Hepatocyte (in vitro differentiated cells): ENCODE measurements at regions not wholly inside any gene's neighbourhood (a gene's known extent, or its start where the extent isn't known, plus 50 kb on each side); places are given as distances from the start of the nearest gene placed in this dataset.

Source experiments
- DNase-seq: peaks from one replicate; pipeline ENCODE4 v3.0.0-alpha.2; 2016; ENCODE audit warnings: low spot score
- H2AFZ ChIP-seq: fragments of 200-600 bp; sonication (generic); 2 replicates; pipeline ENCODE4 v1.6.0; 2016; ENCODE audit warnings: antibody characterized with exemption, mild to moderate bottlenecking
- H3K27ac ChIP-seq: fragments of 200-600 bp; sonication (generic); 2 replicates; pipeline ENCODE4 v1.5.1; 2016; ENCODE audit warnings: mild to moderate bottlenecking
- H3K27me3 ChIP-seq: fragments of 200-600 bp; sonication (generic); 2 replicates; pipeline ENCODE4 v1.6.1; 2016
- H3K36me3 ChIP-seq: fragments of 200-600 bp; sonication (generic); replicated peaks from 2 replicates; pipeline ENCODE4 v1.5.1; 2016; ENCODE audit warnings: low read depth; ENCODE audit not compliant: insufficient read depth
- H3K4me1 ChIP-seq: fragments of 200-600 bp; sonication (generic); 2 replicates; pipeline ENCODE4 v1.5.1; 2016; ENCODE audit warnings: mild to moderate bottlenecking, moderate library complexity; ENCODE audit not compliant: insufficient read depth
- H3K4me2 ChIP-seq: fragments of 200-600 bp; sonication (generic); 2 replicates; pipeline ENCODE4 v1.6.0; 2016
- H3K4me3 ChIP-seq: fragments of 200-600 bp; sonication (generic); 2 replicates; pipeline ENCODE4 v1.5.1; 2016; ENCODE audit warnings: mild to moderate bottlenecking
- H3K79me2 ChIP-seq: fragments of 200-600 bp; sonication (generic); 2 replicates; pipeline ENCODE4 v1.6.0; 2017; ENCODE audit warnings: mild to moderate bottlenecking
- H3K9me2 ChIP-seq: fragments of 200-600 bp; sonication (generic); replicated peaks from 2 replicates; pipeline ENCODE4 v1.6.0; 2017; ENCODE audit warnings: mild to moderate bottlenecking; ENCODE audit not compliant: insufficient read depth
- H3K9me3 ChIP-seq: fragments of 200-600 bp; sonication (generic); 2 replicates; pipeline ENCODE4 v1.5.1; 2016; ENCODE audit warnings: low read depth, mild to moderate bottlenecking
- H4K20me1 ChIP-seq: fragments of 200-600 bp; sonication (generic); 2 replicates; pipeline ENCODE4 v1.6.0; 2016; ENCODE audit warnings: mild to moderate bottlenecking; ENCODE audit not compliant: insufficient read depth, poor library complexity, severe bottlenecking
- EZH2 ChIP-seq: fragments of 200-600 bp; sonication (generic); IDR thresholded peaks from 2 replicates; pipeline ENCODE4 v1.6.1; 2016; ENCODE audit warnings: antibody characterized with exemption, mild to moderate bottlenecking, borderline replicate concordance
- EZH2phosphoT487 ChIP-seq: fragments of 200-600 bp; sonication (generic); IDR thresholded peaks from one replicate; pipeline ENCODE4 v1.6.1; 2018; ENCODE audit warnings: antibody characterized with exemption, mild to moderate bottlenecking, low read depth, moderate library complexity; ENCODE audit not compliant: unreplicated experiment, severe bottlenecking
- WGBS: methylation state at CpG from one replicate; pipeline ENCODE4 v1.1.6; 2016; ENCODE audit warnings: low lambda C conversion rate; ENCODE audit errors: missing lambda C conversion rate; 5-methylcytosine and 5-hydroxymethylcytosine counted together
- TF ChIP-seq, protein P1 (sequence below): fragments of 200-600 bp; sonication (generic); IDR thresholded peaks from 2 replicates; pipeline ENCODE4 v1.5.1; 2016; ENCODE audit warnings: antibody characterized with exemption, mild to moderate bottlenecking; ENCODE audit not compliant: poor library complexity

- Histone ChIP-seq H3K4me2 (peak overlapping the region; percentile 98), H4K20me1 (no peaks in the 10 kb centered on the region), H3K9me3 (no peaks in the 10 kb centered on the region), H3K79me2 (peaks cover 18% of the 10 kb centered on the region), H3K27ac (no peak overlapping the region), H2AFZ (no peak overlapping the region), H3K27me3 (peaks cover 42% of the 10 kb centered on the region), H3K9me2 (no peaks in the 10 kb centered on the region), H3K4me3 (no peak overlapping the region), H3K36me3 (no peaks in the 10 kb centered on the region), H3K4me1 (peaks cover 13% of the 10 kb centered on the region)
- DNase-seq, result no peak
- WGBS, result 54% methylated on average over 3 of the region's 3 CpGs
- TF ChIP-seq EZH2 (no peak), EZH2phosphoT487 (no peak)
- TF ChIP-seq, protein P1, sequence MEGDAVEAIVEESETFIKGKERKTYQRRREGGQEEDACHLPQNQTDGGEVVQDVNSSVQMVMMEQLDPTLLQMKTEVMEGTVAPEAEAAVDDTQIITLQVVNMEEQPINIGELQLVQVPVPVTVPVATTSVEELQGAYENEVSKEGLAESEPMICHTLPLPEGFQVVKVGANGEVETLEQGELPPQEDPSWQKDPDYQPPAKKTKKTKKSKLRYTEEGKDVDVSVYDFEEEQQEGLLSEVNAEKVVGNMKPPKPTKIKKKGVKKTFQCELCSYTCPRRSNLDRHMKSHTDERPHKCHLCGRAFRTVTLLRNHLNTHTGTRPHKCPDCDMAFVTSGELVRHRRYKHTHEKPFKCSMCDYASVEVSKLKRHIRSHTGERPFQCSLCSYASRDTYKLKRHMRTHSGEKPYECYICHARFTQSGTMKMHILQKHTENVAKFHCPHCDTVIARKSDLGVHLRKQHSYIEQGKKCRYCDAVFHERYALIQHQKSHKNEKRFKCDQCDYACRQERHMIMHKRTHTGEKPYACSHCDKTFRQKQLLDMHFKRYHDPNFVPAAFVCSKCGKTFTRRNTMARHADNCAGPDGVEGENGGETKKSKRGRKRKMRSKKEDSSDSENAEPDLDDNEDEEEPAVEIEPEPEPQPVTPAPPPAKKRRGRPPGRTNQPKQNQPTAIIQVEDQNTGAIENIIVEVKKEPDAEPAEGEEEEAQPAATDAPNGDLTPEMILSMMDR, result no peak
Observed at GRCh38 chr6:21668795-21669194, 75.2 kb downstream of the SOX4 start.

GRCh38 chr6:21676769-21677168 lies 83.2 kb downstream of the SOX4 start:
- Histone ChIP-seq H3K4me2 (no peak overlapping the region), H3K4me1 (no peaks in the 10 kb centered on the region), H3K27ac (no peak overlapping the region), H3K36me3 (no peaks in the 10 kb centered on the region), H2AFZ (no peak overlapping the region), H3K9me3 (no peaks in the 10 kb centered on the region), H4K20me1 (peaks cover 3% of the 10 kb centered on the region), H3K27me3 (no peaks in the 10 kb centered on the region), H3K79me2 (peaks cover 5% of the 10 kb centered on the region), H3K4me3 (no peak overlapping the region), H3K9me2 (no peaks in the 10 kb centered on the region)
- DNase-seq, result no peak
- no peak for TF ChIP-seq EZH2
- WGBS, result 84% methylated on average over 1 of the region's 2 CpGs

DNA sequence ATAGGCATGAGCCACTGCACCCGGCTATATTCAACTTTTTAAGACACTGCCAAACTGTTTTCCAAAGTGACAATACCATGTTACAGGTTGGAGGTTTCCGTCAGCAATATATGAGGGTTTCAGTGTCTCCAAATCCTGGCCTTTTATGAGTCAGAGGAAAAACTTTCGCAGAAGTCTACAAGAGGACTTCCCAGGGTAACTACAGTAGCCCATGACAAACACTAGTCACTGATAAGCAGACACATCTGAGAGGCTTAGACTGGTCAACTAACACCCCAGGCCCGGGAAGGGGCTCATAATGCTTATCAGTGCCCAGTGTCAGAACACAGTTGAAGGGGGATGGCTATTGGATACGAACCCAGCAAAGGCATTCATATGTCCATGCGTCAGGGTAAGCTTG lies 85.4 kb downstream of the SOX4 start:
- DNase-seq, result peak; percentile 53
- Histone ChIP-seq H3K27ac (no peak overlapping the region), H3K4me1 (no peaks in the 10 kb centered on the region), H3K36me3 (no peaks in the 10 kb centered on the region), H2AFZ (no peak overlapping the region), H3K79me2 (peaks cover 3% of the 10 kb centered on the region), H3K9me2 (no peaks in the 10 kb centered on the region), H4K20me1 (peaks cover 3% of the 10 kb centered on the region), H3K4me2 (no peak overlapping the region), H3K4me3 (no peak overlapping the region), H3K9me3 (no peaks in the 10 kb centered on the region), H3K27me3 (no peaks in the 10 kb centered on the region)
- TF ChIP-seq, protein P1, result no peak
- TF ChIP-seq EZH2phosphoT487, result peak; percentile 69
- no peak for TF ChIP-seq EZH2
- 37% methylated on average over 6 of the region's 6 CpGs for WGBS

GRCh38 chr6:21679761-21680265 lies 86.3 kb downstream of the SOX4 start:
- H3K9me3 ChIP-seq, result no peaks in the 10 kb centered on the region
- no peak overlapping the region for H3K27ac ChIP-seq
- H2AFZ ChIP-seq, result no peak overlapping the region
- H3K79me2 ChIP-seq, result peaks cover 4% of the 10 kb centered on the region
- no peak overlapping the region for H3K4me3 ChIP-seq
- no peaks in the 10 kb centered on the region for H3K9me2 ChIP-seq
- H3K4me1 ChIP-seq, result no peaks in the 10 kb centered on the region
- H3K36me3 ChIP-seq, result no peaks in the 10 kb centered on the region
- DNase-seq, result peak; percentile 41
- 65% methylated on average over 2 of the region's 2 CpGs for WGBS
- H3K27me3 ChIP-seq, result no peaks in the 10 kb centered on the region
- peaks cover 3% of the 10 kb centered on the region for H4K20me1 ChIP-seq
- TF ChIP-seq, protein P1, result no peak
- TF ChIP-seq EZH2phosphoT487, result no peak
- no peak for TF ChIP-seq EZH2
- H3K4me2 ChIP-seq, result no peak overlapping the region
